Psoas muscle (tissue), 7 donors: ENCODE measurements at regions not wholly inside any gene's neighbourhood (a gene's known extent, or its start where the extent isn't known, plus 50 kb on each side); places are given as distances from the start of the nearest gene placed in this dataset.

Source experiments
- ATAC-seq, 4 donors: fragments of 200-7000 bp; cut with Tn5 transposase; one replicate each; pipeline ENCODE4 v1.9.1; 2020; ENCODE audit warnings: moderate library complexity in 3 of 4, mild to moderate bottlenecking in 2 of 4
- DNase-seq, 2 donors: peaks; one replicate each; pipeline ENCODE4 v3.0.0-alpha.2; 2020
- H3K27ac ChIP-seq: fragments of 200-600 bp; one replicate; pipeline ENCODE4 v1.8.0; 2022
- H3K27me3 ChIP-seq, 3 donors: fragments of 200-600 bp in 1 of 3; one replicate each; pipeline versions ENCODE4 v1.6.1 to v1.8.0; 2013 to 2022; ENCODE audit warnings: low read length in 2 of 3, mild to moderate bottlenecking in 2 of 3, moderate library complexity in 1 of 3; ENCODE audit not compliant: insufficient read depth in 3 of 3
- H3K36me3 ChIP-seq, 2 donors: fragments of 200-600 bp in 1 of 2; one replicate each; pipeline versions ENCODE4 v1.6.1 to v1.8.0; 2013 to 2022; ENCODE audit warnings: low read depth in 1 of 2, mild to moderate bottlenecking in 1 of 2, moderate library complexity in 1 of 2; ENCODE audit not compliant: insufficient read depth in 1 of 2
- H3K4me1 ChIP-seq: fragments of 200-600 bp; one replicate; pipeline ENCODE4 v1.8.0; 2022
- H3K4me3 ChIP-seq: fragments of 200-600 bp; one replicate; pipeline ENCODE4 v1.8.0; 2022; ENCODE audit warnings: mild to moderate bottlenecking
- H3K9me3 ChIP-seq: fragments of 200-600 bp; one replicate; pipeline ENCODE4 v1.8.0; 2022
- WGBS, 3 donors: extraction: QIAGEN DNeasy Blood & Tissue Kit; methylation state at CpG; one replicate each; pipeline versions ENCODE4 v1.1.6 to v1.1.7; 2013; 5-methylcytosine and 5-hydroxymethylcytosine counted together
- intact Hi-C, 2 donors: fragments of 100-400 bp; cut with DNase I; formaldehyde crosslinking; loops; one replicate each; pipeline versions ENCODE4 v1.11.0 to v1.14.2; 2022
- TF ChIP-seq, protein P1 (sequence below): fragments of 200-600 bp; IDR thresholded peaks from one replicate; pipeline ENCODE4 v1.8.0; 2022; ENCODE audit warnings: antibody characterized with exemption
- donor health status: healthy with polysubstance abuse.
- donor health status: DM: no; HTN: no; CAD: no; lungs with moderate emphysema.
- donor health status: Bipolar disorder and iron deficiency.
- donor health status: healthy.
- donor health status: DM: yes; HTN: yes; CAD: no.
- donor health status: DM: no; HTN: no; CAD: no.
- donor health status: DM: yes; HTN: yes; CAD: no.

DNA sequence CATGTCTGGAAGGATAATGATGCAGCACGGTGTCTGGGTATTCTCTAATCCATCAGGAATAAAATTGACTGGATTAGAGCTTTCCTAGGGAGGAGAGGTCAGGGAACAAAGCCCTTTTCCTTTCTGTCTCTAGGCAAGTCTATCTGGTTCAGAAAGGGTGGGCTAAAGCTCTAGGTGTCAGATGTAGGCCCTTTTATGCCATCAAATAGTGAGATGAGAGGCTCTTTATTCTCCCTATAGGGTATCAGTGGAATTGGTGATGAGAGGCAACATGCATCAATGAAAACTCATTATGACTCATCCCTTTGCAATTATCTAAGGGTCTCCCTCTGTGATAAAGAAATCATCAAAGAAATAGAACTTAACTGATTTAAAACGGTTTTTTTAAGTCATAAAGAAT, 328.0 kb upstream of the CRIM1 start:
- intact Hi-C loops: no loop called here
- WGBS, 3 donors: 41 to 50% (median 44%) methylated on average over 2 of the region's 2 CpGs
- H3K27ac ChIP-seq: no peak overlapping the region

DNA sequence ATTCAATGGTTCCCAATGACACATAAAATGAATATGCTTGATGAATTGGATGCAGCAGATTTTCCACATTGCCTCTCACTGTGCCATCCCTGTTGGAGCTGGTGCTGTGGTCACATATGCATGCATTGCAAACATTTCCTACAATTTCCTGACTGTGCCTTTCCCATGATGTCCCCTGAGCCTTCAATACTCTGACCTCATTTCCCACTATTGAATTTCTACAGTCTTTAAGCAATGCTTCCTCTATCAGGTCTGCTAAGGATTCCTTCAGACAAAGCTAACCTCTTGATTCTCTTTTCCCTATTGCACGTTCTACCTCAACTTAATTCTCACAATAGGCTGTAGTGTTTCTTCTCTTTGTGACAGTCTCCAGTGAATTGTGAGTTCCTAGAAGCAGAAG, 342.5 kb upstream of the CRIM1 start:
- Histone ChIP-seq H3K4me3 (no peak overlapping the region), H3K4me1 (no peaks in the 10 kb centered on the region), H3K9me3 (no peaks in the 10 kb centered on the region), H3K27me3 (peaks cover 0 to 5% (median 0%) of the 10 kb centered on the region in 3 donors), H3K27ac (no peak overlapping the region), H3K36me3 (no peaks in the 10 kb centered on the region)
- ATAC-seq: no peak
- WGBS, 3 donors: 37 to 44% (median 39%) methylated on average over 1 of the region's 1 CpG
- no peak for DNase-seq
- TF ChIP-seq, protein P1, sequence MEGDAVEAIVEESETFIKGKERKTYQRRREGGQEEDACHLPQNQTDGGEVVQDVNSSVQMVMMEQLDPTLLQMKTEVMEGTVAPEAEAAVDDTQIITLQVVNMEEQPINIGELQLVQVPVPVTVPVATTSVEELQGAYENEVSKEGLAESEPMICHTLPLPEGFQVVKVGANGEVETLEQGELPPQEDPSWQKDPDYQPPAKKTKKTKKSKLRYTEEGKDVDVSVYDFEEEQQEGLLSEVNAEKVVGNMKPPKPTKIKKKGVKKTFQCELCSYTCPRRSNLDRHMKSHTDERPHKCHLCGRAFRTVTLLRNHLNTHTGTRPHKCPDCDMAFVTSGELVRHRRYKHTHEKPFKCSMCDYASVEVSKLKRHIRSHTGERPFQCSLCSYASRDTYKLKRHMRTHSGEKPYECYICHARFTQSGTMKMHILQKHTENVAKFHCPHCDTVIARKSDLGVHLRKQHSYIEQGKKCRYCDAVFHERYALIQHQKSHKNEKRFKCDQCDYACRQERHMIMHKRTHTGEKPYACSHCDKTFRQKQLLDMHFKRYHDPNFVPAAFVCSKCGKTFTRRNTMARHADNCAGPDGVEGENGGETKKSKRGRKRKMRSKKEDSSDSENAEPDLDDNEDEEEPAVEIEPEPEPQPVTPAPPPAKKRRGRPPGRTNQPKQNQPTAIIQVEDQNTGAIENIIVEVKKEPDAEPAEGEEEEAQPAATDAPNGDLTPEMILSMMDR: no peak
- intact Hi-C loops: no loop called here

More for the DNA sequence above, 328.0 kb upstream of the CRIM1 start:
- no peak for ATAC-seq
- no peak for DNase-seq
- H3K36me3 ChIP-seq: no peaks in the 10 kb centered on the region
- no peaks in the 10 kb centered on the region for H3K4me1 ChIP-seq
- H3K4me3 ChIP-seq: no peak overlapping the region
- no peaks in the 10 kb centered on the region for H3K9me3 ChIP-seq
- TF ChIP-seq, protein P1: no peak
- H3K27me3 ChIP-seq: peaks cover 0 to 5% (median 0%) of the 10 kb centered on the region in 3 donors

DNA sequence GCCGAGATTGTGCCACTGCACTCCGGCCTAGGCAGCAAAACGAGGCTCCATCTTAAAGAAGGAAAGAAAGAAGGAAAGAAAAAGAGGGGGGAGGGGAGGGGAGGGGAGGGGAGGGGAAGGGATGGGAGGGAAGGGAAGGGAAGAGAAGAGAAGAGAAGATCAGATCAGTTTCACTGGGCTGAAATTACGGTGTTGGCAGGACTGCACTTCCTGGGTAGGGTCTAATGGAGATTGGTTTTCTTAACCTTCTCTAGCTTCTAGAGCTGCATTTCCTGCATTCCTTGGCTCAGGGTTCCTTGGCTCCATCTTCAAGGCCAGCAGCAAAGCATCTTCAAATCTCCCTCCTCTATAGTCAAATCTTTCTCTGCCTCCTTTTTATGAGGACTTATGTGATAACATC, 349.1 kb upstream of the CRIM1 start:
- no peak overlapping the region for H3K4me3 ChIP-seq
- H3K27me3 ChIP-seq: no peaks in the 10 kb centered on the region
- no peaks in the 10 kb centered on the region for H3K9me3 ChIP-seq
- no peak overlapping the region for H3K27ac ChIP-seq
- TF ChIP-seq, protein P1: no peak
- no peaks in the 10 kb centered on the region for H3K36me3 ChIP-seq
- intact Hi-C loops: no loop called here
- no peak for ATAC-seq
- no peak for DNase-seq
- no peaks in the 10 kb centered on the region for H3K4me1 ChIP-seq
- WGBS, 3 donors: 73 to 78% (median 75%) methylated on average over 4 of the region's 4 CpGs

DNA sequence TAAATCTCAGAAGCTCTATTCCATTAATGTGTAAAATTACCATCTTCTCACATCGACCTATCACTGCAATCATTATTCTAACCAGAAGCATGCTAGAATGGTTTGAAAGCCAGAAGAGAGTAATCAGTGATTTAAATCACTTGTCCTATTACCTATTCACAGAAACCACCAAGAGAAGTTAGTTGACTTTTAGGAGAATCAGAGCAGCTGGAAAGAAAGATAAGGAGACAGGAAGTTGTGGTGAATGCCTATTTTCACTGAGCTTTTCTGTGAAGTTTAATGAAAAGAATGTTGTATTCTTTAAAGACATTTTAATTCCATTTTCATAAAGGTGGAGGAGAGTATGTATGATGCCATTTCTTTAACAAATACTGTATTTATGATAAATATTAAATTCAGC, 352.6 kb upstream of the CRIM1 start:
- Histone ChIP-seq H3K4me3 (no peak overlapping the region), H3K36me3 (no peaks in the 10 kb centered on the region), H3K27me3 (no peaks in the 10 kb centered on the region), H3K4me1 (no peaks in the 10 kb centered on the region), H3K27ac (no peak overlapping the region), H3K9me3 (no peaks in the 10 kb centered on the region)
- TF ChIP-seq, protein P1: no peak
- 59 to 66% (median 66%) methylated on average over 1 of the region's 1 CpG for WGBS, 3 donors
- DNase-seq: no peak
- no peak for ATAC-seq
- intact Hi-C loops: no loop called here

DNA sequence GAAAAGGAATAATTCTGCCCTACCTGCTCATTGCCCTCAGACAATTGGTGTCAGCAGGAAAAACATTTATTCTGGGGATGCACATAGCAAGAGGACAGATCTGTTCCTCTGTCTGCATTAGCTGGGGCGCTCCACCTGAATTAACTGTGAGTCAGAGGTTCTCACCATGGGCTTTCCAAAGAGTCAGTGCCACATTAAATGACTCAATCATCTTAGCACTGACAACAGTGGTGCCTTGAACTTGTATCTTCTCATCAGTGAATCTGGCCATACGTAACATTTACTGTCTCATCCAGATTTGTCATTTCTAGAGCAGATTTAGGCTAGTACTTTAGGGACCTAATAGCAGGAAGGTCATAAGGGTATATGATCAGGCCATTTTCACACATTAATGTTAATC, 358.1 kb upstream of the CRIM1 start:
- no peak for ATAC-seq
- Histone ChIP-seq H3K27ac (no peak overlapping the region), H3K4me3 (no peak overlapping the region), H3K27me3 (no peaks in the 10 kb centered on the region), H3K4me1 (no peaks in the 10 kb centered on the region), H3K9me3 (no peaks in the 10 kb centered on the region), H3K36me3 (no peaks in the 10 kb centered on the region)
- 89 to 95% (median 94%) methylated on average over 2 of the region's 2 CpGs for WGBS, 3 donors
- TF ChIP-seq, protein P1: no peak
- DNase-seq: no peak
- intact Hi-C loops: no loop called here
